KOPT-K1 (cell line): ENCODE measurements at regions not wholly inside any gene's neighbourhood (a gene's known extent, or its start where the extent isn't known, plus 50 kb on each side); places are given as distances from the start of the nearest gene placed in this dataset.
"Not testable (repeated sequence)": the region's sequence is repeated elsewhere in the genome, so short reads cannot be mapped to it uniquely, and the experiment has no call there.

Experiments used
- H3K27ac ChIP-seq: fragments of 200-600 bp; sonication (generic); 2 replicates; pipeline ENCODE4 v1.5.1; 2016; ENCODE audit warnings: antibody characterized with exemption, mild to moderate bottlenecking, low read depth, low read length; ENCODE audit not compliant: poor library complexity, severe bottlenecking
- H3K36me3 ChIP-seq: fragments of 200-600 bp; sonication (generic); 2 replicates; pipeline ENCODE4 v1.5.1; 2017; ENCODE audit warnings: antibody characterized with exemption, mild to moderate bottlenecking, low read length, moderate library complexity; ENCODE audit not compliant: insufficient read depth
- H3K9me3 ChIP-seq: fragments of 200-600 bp; sonication (generic); 2 replicates; pipeline ENCODE4 v1.5.1; 2017; ENCODE audit warnings: antibody characterized with exemption, low read length, mild to moderate bottlenecking; ENCODE audit not compliant: insufficient read depth, poor library complexity, severe bottlenecking

DNA sequence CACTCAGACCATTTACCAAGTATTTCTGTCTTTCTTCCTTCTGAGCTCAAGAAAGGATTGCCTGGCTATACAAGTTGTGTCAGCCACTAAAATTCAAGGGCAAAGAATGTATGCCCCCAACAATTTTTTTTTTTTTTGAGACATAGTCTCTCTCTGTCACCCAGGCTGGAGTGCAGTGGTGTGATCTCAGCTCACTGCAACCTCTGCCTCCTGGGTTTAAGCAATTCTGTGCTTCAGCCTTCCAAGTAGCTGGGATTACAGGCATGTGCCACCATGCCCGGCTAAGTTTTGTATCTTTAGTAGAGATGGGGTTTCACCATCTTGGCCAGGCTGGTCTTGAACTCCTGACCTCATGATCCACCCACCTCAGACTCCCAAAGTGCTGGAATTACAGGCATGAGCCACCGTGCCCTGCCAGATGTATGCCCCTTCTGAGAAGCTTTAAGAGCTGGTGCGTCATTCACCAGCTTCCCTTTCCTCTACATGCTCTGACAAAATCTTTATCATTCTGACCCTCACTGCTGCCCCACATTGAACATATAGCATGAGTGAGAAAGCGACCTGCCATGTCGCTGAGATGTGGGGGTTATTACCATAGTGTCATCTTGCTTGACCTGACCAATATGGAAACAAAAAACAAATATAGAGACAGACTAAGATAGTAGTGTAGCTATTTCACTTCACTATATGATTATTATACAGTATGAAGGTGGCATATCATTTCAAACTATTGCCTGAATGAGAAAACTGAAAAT, 67.9 kb upstream of the NPAS2 start:
- H3K36me3 ChIP-seq, H3K27ac ChIP-seq, H3K9me3 ChIP-seq: not testable (repeated sequence)

DNA sequence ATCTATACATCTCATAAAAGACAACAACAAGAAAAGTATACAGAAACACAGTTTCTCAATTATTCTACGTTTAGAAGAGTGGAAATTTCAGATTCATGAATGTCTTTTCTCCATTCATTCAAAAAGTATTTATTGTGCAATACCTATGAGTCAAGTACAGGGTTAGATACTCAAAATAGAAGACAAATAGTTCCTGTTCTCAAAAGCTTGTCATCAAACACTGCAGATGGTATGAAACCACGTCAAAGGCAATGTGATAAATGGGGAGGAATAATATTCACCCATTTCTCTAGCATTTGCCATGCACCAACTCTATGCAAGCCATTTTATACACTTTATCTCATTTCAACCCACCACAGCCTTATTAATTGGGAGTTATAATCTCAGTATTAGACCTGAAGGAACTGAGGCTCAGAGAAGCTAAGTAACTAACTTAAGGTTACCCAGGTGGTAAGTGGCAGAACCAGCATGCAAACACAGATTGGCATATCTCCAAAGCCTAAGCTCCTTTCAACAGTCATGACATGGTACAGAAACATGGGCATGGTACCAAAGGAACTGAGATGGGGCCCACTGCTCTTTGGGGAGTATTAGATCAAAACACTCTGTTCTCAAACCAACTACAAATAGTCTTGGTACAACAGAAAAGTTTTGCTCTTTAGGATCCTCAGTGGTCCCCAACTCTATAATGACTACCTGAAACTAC, 67.2 kb upstream of the NPAS2 start:
- Histone ChIP-seq H3K27ac (no peak overlapping the region), H3K9me3 (no peaks in the 10 kb centered on the region), H3K36me3 (no peaks in the 10 kb centered on the region)

DNA sequence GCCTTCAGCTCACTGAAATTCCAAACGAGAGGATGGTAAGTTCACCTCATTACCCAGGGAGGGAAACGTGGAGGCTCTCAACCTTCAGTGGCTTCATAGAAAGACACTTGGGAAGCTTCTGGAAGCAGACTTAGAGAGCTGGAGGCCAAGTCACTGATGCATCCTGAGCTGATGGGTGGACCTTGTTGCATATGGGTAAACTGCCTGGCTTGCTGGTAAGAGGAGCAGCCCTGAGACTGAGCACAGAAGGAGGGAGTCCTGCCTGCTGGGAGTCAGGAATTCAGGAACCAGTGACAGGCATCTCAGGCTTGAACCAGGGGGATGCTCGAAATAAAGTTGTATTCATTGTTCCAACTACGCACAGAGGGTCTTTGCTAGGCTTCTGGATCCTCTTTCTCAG, 66.5 kb upstream of the NPAS2 start:
- H3K36me3 ChIP-seq = no peaks in the 10 kb centered on the region
- H3K9me3 ChIP-seq = no peaks in the 10 kb centered on the region
- H3K27ac ChIP-seq = no peak overlapping the region

DNA sequence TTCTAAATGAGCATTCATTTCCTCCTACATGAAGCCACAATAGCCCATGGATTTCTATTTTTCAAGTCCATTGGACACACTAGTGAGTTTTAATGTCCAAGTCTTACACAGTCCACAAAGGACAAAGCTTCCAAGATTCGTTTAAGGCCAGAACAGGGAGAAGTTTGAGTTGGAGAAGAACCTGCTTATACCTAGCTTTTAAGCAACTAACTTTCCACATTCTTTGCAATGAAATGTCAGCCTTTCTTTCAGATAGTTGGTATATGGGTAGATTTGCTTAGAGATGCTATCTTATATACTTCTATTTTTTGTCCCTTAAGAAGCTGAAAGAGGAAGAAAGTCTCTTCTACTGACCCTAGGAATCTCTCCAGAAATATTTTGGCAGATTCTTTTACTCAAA, 66.1 kb upstream of the NPAS2 start:
- H3K36me3 ChIP-seq = no peaks in the 10 kb centered on the region
- no peaks in the 10 kb centered on the region for H3K9me3 ChIP-seq
- H3K27ac ChIP-seq = no peak overlapping the region

DNA sequence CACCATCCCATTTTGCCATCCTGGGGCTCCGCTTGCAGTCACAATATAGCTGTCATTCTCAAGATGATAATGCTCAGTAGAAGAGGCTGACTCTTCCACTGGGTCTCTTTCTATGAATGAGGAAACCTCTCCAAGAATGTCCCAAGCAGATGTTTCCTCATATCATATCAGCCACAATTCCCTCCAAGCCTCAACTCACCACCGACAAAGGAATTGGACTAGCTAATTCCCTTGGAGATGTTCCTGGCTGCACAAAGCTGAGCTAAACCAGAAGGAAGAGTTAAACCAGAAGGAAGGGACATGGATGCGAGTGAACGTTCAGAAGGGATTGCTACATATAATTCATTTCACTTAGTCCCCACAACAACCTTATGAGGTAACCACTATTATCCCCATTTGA, 65.0 kb upstream of the NPAS2 start:
- no peaks in the 10 kb centered on the region for H3K9me3 ChIP-seq
- no peaks in the 10 kb centered on the region for H3K36me3 ChIP-seq
- H3K27ac ChIP-seq = no peak overlapping the region

DNA sequence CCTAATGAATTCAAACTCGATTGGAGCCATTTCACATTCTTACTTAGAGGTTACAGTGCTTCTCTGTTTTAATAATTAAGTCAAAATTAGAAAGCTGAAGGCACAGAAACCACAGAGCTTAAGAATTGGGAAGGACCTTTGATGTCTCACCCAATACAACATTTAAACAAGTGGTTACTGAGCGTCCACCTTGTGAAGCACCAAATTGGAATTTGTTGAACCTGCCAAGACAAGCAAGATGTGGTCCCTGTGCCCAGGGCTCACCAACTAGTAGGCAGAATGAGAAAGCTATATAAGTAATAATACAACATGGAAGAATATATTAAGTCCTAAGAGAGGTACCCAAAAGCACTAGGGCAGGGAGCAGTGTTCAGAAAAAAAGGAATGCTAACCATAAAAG, 64.5 kb upstream of the NPAS2 start:
- no peak overlapping the region for H3K27ac ChIP-seq
- no peaks in the 10 kb centered on the region for H3K9me3 ChIP-seq
- H3K36me3 ChIP-seq = no peaks in the 10 kb centered on the region

DNA sequence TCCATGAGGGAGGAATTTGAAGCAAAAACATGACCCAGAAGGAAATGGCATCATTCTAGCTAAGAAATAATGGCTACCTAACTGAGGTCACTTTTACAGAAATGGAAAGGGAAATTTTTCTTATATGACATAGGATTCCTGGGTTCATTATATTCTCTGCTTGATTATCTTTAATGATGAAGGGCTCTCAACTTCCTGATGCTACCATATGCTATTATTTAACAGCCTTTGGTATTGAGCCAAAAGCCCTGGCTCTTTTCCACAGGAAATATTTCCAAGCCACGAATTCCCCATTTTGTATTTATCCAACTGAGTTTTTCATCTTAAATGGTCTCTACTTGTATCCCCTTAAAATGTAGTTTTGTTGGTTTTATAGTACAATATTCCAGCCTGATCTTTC, 63.2 kb upstream of the NPAS2 start:
- Histone ChIP-seq H3K36me3 (no peaks in the 10 kb centered on the region), H3K9me3 (no peaks in the 10 kb centered on the region), H3K27ac (no peak overlapping the region)

DNA sequence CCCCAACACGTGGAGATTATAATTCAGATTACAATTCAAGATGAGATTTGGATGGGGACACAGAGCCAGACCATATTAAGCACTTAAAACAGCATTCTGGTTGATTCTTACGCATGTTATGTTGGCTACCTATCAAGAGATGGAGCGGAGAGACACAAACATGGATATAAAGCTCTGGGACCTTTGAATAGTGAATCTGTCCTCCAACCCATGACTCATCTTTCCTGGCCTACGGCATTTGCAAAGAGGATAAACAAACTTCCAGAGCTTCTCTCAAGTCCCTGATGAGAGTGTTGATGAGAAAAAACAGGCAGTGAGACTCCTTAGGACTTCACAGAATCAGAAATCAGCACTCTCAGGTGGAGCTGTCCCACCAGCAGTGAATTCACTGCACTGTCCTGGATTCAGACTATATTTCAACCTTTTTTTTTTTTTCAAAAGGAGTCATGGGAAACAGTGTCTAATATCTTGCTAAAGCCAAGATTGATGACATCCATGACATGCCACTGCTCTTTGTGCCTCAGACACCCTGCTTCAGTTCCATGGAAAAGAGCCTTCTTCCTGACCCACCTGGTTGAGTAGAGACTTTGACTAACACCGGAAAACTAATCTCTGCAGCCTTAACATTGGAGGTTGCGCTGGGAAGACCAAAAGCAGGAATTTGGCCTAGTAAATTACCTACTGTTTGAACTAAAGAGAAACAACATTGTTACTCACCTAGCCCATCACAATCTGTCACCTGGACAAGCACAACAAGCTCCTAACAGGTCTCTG, 62.1 kb upstream of the NPAS2 start:
- H3K36me3 ChIP-seq = no peaks in the 10 kb centered on the region
- no peak overlapping the region for H3K27ac ChIP-seq
- no peaks in the 10 kb centered on the region for H3K9me3 ChIP-seq

DNA sequence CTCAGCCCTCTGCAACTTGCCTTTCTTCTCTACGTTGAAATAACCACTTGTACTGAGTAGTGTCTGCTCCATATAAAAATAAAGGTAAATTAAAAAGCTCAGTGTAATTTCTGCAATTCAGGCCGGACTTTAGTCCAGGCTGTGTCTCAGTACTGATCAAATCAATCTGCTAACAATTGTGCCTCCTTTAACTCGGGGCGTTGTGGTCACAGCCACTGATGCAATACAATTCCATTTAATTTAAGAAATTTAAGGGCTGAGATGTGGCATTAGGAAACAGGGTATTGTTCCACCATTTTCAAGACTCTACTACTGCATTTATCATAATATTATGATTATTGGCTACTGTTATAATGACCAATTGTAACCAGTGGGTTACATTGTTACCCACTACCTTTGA, 60.0 kb upstream of the NPAS2 start:
- Histone ChIP-seq H3K36me3 (no peaks in the 10 kb centered on the region), H3K9me3 (no peaks in the 10 kb centered on the region), H3K27ac (no peak overlapping the region)

DNA sequence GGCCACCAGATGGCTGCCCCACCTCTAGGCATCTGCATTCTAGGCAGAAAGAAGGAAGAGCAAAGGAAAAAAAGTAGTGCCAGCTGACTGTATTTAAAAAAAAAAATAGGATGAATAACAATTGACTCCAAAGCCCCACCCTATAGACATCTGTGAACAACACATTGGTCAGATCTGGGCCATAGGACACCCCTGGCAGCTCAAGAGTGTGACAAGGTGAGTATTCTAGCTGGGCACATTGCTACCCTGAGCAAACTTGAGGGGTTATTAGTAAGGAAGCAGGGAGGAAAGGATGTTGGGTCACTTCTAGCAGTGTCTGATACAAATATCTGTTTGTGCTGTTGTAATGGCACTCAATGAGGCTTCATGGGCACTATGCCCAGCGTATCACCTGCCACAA, 58.6 kb upstream of the NPAS2 start:
- Histone ChIP-seq H3K27ac (no peak overlapping the region), H3K36me3 (no peaks in the 10 kb centered on the region), H3K9me3 (no peaks in the 10 kb centered on the region)

DNA sequence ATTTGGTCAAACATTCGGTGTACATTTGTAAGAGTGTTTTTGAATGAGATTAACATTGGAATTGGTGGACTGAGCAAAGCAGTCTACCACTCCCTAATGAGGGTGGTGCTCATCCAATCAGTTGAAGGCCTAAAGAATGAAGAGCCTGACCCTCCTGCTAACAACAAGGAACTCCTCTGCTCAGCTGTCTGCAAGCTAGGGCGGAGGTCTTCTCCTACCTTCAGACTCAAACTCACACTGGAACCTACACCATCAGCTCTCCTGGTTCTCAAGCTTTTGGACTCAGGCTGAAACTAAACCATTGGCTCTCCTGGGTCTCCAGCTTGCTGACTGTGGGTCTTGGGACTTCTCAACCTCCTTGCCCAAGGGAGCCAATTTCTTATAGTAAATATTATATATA, 55.5 kb upstream of the NPAS2 start:
- Histone ChIP-seq H3K27ac (no peak overlapping the region), H3K9me3 (no peaks in the 10 kb centered on the region), H3K36me3 (no peaks in the 10 kb centered on the region)

DNA sequence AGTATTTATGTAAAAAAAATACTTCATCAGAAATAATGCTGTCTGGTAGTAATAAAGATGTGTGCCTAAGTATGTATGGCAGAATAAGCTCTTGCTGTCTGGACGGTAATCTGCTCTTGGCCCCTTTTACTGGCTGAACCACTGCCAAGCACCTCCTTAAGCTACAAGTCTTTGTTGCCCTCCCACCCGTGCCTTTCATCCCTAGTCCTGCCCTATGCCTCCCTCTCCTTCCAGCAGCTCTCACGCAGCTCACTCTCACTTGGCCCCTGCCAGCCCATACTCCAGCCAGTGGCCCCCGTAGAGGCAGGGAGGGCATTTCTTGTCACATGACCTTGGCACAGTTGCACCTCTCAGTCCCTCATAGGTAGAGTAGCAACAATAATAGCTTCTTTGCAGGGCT, 54.5 kb upstream of the NPAS2 start:
- Histone ChIP-seq H3K27ac (no peak overlapping the region), H3K36me3 (no peaks in the 10 kb centered on the region), H3K9me3 (no peaks in the 10 kb centered on the region)

DNA sequence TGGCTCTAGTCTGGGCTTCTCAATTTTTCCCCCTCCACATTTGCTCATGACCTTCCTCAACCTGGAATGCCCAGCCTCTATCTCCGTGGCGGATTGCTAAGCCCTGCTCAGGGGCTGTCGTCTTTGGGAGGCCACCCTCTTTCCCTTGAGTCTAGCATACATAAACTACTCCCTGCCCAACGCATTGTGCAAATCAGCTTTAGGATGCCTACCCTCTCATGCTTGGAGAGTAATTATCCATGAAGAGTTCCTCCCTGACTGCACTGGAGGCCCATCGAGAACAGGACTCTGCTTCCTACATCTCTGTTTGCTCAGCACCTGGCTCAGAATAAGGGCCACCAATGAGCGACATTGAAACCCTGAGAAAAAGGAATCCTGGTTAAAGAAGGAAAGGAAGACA, 53.7 kb upstream of the NPAS2 start:
- H3K9me3 ChIP-seq = no peaks in the 10 kb centered on the region
- H3K36me3 ChIP-seq = no peaks in the 10 kb centered on the region
- no peak overlapping the region for H3K27ac ChIP-seq

DNA sequence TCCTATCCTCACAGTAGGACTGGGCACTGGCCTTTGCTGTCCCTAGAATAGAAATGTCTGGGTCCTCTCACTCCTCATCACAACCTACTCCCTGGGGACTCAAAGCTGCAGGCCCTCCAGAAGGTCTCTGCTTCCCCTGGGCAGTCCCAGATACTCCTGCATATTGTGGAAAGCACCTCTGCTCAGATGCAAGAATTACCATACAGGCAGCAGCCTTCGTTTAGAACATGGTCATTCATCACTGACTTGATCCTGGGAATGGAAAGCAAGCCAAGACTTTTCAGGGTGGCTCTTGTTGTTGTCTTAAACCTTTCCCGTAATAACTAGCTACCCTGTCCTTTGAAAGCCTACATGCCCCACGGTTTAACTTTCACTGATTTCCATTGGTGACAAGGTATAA, 53.1 kb upstream of the NPAS2 start:
- Histone ChIP-seq H3K36me3 (no peaks in the 10 kb centered on the region), H3K27ac (no peak overlapping the region), H3K9me3 (no peaks in the 10 kb centered on the region)

DNA sequence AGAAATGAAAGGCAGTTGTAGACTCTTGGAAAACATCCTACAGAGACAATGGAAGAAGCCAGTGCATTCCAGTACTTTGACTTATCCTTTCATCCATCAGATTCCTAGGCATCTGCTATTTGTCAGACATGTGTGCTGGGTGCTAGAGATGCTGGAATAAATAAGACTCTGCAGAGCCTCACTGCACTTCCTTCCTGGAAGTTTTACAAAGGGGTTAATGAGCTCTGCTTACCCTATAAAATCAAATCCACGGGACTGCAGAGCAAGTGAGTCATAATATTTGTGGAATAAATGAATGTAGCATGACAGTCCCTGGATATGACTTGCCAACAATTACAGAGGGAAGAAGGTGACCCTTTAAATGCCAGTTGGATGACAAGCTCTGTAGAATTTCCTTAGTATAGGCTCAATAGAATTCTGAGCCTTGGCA, 52.7 kb upstream of the NPAS2 start:
- no peaks in the 10 kb centered on the region for H3K9me3 ChIP-seq
- no peak overlapping the region for H3K27ac ChIP-seq
- no peaks in the 10 kb centered on the region for H3K36me3 ChIP-seq
